ENCODE measurements at regions not wholly inside any gene's neighbourhood (a gene's known extent, or its start where the extent isn't known, plus 50 kb on each side); places are given as distances from the start of the nearest gene placed in this dataset.

- TF ChIP-seq POLR2AphosphoS2 (IDR thresholded peaks at IDR 0.05; ENCODE audit: low read depth, low read length) = no peak
- no peak for TF ChIP-seq RAD21 (IDR thresholded peaks at IDR 0.05; ENCODE audit: insufficient read depth, low read depth, low read length)
- no peak for TF ChIP-seq HDAC2 (IDR thresholded peaks at IDR 0.05)
Observed at GRCh38 chr2:72077702-72078169, 69.9 kb downstream of the CYP26B1 start.

Data from GM12878 (cell line).